Activated CD4-positive, alpha-beta memory T cell treated with anti-CD3 and anti-CD28 coated beads, Interleukin-2, amount 10 ng/mL, durations not matched to agents 7 days and 5 days (primary cell): ENCODE measurements at regions not wholly inside any gene's neighbourhood (a gene's known extent, or its start where the extent isn't known, plus 50 kb on each side); places are given as distances from the start of the nearest gene placed in this dataset.
A peak's percentile ranks its signal among the peaks of the same experiment; 100 is the strongest.

ENCODE experiments used
- CTCF ChIA-PET: fragments of 350-600 bp; sonication (Branson Sonifier 250); formaldehyde crosslinking; loops from one replicate; lab custom pipeline; 2021; ENCODE audit warnings: antibody characterized with exemption, inconsistent platforms; lab: Charles Lee
- POLR2A ChIA-PET: fragments of 350-600 bp; sonication (Branson Sonifier 250); formaldehyde crosslinking; loops from one replicate; lab custom pipeline; 2021; ENCODE audit warnings: antibody characterized with exemption; lab: Charles Lee
- DNase-seq: peaks from one replicate; pipeline ENCODE4 v3.0.0-alpha.2; 2020
- H3K27ac Mint-ChIP-seq: one replicate; pipeline ENCODE4 v1.8.0; 2021; ENCODE audit warnings: mild to moderate bottlenecking, mixed read lengths
- H3K27me3 Mint-ChIP-seq: one replicate; pipeline ENCODE4 v1.8.0; 2021; ENCODE audit warnings: mixed read lengths
- H3K36me3 Mint-ChIP-seq: one replicate; pipeline ENCODE4 v1.8.0; 2021; ENCODE audit warnings: low read depth, mixed read lengths
- H3K4me1 Mint-ChIP-seq: one replicate; pipeline ENCODE4 v1.8.0; 2021; ENCODE audit warnings: mixed read lengths
- H3K4me3 Mint-ChIP-seq: one replicate; pipeline ENCODE4 v1.8.0; 2021; ENCODE audit warnings: mild to moderate bottlenecking, mixed read lengths
- H3K9me3 Mint-ChIP-seq: one replicate; pipeline ENCODE4 v1.8.0; 2021; ENCODE audit warnings: mixed read lengths

DNA sequence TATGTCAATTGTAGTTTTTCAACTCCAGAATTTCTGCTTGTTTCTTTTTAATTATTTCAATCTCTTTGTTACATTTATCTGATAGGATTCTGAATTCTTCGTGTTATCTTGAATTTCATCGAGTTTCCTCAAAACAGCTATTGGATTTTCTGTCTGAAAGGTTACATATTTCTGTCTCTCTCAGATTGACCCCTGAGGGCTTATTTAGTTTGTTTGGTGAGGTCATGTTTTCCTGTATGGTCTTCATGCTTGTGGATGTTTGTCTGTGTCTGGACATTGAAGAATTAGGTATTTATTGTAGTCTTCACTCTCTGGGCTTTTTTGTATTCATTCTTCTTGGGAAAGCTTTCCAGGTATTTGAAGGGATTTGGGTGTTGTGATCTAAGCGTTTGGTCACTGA lies 85.6 kb downstream of the SNAPC1 start:
- CTCF ChIA-PET = interaction anchor here (1.2 kb wide), 1 partner anchor 10 kb away, joined by 8 read pairs; no protein-coding TSS in a partner anchor
- Mint-ChIP-seq H3K4me3 (no peak overlapping the region), H3K27me3 (peaks cover 32% of the 10 kb centered on the region), H3K36me3 (no peaks in the 10 kb centered on the region), H3K9me3 (no peaks in the 10 kb centered on the region), H3K27ac (no peak overlapping the region), H3K4me1 (no peaks in the 10 kb centered on the region)
- DNase-seq = no peak
- POLR2A ChIA-PET = no interaction called here

DNA sequence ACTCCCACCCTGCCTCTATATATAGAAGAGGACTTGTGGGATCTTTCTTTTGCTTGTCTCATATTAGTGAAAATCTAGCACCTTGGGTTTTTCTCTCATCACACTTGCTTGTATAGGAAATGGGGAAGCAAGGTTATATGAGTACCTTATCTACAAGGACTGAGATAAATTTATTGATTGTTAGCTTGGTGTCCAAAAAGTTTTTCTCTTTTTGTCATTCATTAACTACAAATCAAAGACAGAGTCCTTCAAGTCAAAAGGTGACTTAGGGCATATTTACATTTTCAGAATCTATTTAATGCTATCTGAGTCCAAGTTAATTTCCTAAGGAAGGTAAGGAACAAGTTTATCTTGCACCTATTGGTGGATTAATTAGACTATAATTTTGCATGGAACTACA lies 92.7 kb downstream of the SNAPC1 start:
- ChIA-PET CTCF (no interaction called here), POLR2A (no interaction called here)
- no peak for DNase-seq
- Mint-ChIP-seq H3K36me3 (no peaks in the 10 kb centered on the region), H3K4me1 (no peaks in the 10 kb centered on the region), H3K27me3 (peaks cover 43% of the 10 kb centered on the region), H3K9me3 (no peaks in the 10 kb centered on the region), H3K27ac (no peak overlapping the region), H3K4me3 (no peak overlapping the region)

DNA sequence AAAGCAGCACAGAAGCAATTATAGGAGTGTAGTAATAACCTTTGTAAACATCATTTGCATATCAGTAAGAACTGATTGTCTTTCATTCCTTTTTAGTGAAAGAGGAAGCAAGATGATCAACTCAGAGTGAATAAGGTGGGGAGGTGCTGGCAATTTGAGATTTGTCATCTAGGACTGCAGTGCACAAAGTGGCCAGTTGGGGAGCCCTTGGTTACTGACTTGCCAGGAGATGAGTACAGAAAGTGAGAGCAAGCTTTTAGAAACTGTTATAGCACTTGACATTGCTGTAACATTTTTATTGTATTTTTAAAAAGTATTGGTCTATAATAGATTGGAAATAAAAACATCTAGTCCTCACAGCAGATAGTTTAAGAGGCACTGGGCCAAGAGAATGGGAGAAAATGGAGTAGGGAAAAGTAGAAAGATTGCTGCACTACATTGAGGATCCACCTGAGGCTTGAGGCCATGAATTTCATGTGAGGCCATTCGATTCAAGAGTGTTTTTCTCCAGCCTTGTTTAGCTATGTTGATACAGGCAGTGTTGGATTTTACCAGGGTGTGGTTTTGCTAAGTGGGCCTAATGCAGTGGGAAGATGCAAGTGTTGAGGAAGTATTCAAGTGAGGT lies 98.2 kb downstream of the SNAPC1 start:
- no peaks in the 10 kb centered on the region for H3K9me3 Mint-ChIP-seq
- peak; percentile 69 for DNase-seq
- no peaks in the 10 kb centered on the region for H3K4me1 Mint-ChIP-seq
- POLR2A ChIA-PET = no interaction called here
- H3K4me3 Mint-ChIP-seq = no peak overlapping the region
- peaks cover 32% of the 10 kb centered on the region for H3K27me3 Mint-ChIP-seq
- CTCF ChIA-PET = interaction anchor here (0.6 to 1.7 kb wide), 4 partner anchors 266 to 1793 kb away, joined by 3 to 5 read pairs (median 4); no protein-coding TSS in a partner anchor
- no peaks in the 10 kb centered on the region for H3K36me3 Mint-ChIP-seq
- H3K27ac Mint-ChIP-seq = no peak overlapping the region

DNA sequence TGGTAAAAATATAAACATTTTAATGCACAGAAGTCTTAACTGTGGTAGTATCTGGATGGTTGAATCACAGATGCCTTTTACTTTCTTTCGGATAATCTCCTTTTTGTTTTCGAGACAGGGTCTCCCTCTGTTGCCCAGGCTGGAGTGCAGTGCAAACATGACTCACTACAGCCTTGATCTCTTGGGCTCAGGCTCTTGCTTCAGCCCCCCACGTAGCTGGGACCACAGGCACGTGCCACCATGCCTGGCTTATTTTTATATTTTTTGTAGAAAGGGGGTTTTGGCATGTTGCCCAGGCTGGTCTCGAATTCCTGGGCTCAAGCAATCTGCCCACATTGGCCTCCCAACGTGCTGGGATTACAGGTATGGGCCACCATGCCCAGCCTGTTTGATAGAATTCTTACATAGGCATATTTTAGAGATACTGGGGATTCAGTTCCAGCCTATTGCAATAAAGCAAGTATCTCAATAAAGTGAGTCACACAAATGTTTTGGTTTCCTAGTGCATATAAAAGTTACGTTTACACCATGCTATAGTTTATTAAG lies 99.2 kb downstream of the SNAPC1 start:
- CTCF ChIA-PET = interaction anchor here (0.6 to 1.0 kb wide), 2 partner anchors 265 to 565 kb away, joined by 3 to 4 read pairs; no protein-coding TSS in a partner anchor
- no peak overlapping the region for H3K4me3 Mint-ChIP-seq
- POLR2A ChIA-PET = no interaction called here
- H3K36me3 Mint-ChIP-seq = no peaks in the 10 kb centered on the region
- no peak overlapping the region for H3K27ac Mint-ChIP-seq
- no peaks in the 10 kb centered on the region for H3K4me1 Mint-ChIP-seq
- peaks cover 27% of the 10 kb centered on the region for H3K27me3 Mint-ChIP-seq
- no peak for DNase-seq
- H3K9me3 Mint-ChIP-seq = no peaks in the 10 kb centered on the region

DNA sequence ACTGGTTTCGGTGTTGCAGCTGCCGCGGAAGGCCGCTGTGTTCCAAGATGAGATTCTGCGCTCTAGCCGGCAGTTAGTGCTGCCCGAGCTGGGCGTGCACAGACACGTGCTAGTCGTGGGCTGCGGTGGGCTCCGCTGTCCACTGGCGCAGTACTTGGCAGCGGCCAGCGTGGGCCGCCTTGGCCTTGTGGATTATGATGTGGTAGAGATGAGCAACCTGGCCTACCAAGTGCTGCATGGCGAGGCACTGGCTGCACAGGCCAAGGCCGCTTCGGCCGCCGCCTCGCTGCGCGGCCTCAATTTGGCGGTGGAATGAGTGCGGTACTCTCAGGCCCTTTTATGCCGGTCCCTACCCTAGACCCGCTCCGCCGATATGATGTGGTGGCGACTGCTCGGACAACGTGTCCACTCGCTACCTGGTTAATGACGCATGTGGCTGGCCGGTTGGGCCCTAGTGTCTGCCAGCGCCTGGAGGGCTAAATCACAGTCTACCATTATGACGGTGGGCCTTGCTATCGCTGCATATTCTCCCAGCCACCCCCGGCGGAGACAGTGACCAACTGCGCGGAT lies 102.2 kb downstream of the SNAPC1 start:
- peaks cover 22% of the 10 kb centered on the region for H3K27me3 Mint-ChIP-seq
- CTCF ChIA-PET = no interaction called here
- peaks cover under 1% of the 10 kb centered on the region for H3K36me3 Mint-ChIP-seq
- H3K9me3 Mint-ChIP-seq = peaks cover 2% of the 10 kb centered on the region
- H3K4me3 Mint-ChIP-seq = no peak overlapping the region
- H3K27ac Mint-ChIP-seq = no peak overlapping the region
- POLR2A ChIA-PET = no interaction called here
- no peak for DNase-seq
- peaks cover 9% of the 10 kb centered on the region for H3K4me1 Mint-ChIP-seq

DNA sequence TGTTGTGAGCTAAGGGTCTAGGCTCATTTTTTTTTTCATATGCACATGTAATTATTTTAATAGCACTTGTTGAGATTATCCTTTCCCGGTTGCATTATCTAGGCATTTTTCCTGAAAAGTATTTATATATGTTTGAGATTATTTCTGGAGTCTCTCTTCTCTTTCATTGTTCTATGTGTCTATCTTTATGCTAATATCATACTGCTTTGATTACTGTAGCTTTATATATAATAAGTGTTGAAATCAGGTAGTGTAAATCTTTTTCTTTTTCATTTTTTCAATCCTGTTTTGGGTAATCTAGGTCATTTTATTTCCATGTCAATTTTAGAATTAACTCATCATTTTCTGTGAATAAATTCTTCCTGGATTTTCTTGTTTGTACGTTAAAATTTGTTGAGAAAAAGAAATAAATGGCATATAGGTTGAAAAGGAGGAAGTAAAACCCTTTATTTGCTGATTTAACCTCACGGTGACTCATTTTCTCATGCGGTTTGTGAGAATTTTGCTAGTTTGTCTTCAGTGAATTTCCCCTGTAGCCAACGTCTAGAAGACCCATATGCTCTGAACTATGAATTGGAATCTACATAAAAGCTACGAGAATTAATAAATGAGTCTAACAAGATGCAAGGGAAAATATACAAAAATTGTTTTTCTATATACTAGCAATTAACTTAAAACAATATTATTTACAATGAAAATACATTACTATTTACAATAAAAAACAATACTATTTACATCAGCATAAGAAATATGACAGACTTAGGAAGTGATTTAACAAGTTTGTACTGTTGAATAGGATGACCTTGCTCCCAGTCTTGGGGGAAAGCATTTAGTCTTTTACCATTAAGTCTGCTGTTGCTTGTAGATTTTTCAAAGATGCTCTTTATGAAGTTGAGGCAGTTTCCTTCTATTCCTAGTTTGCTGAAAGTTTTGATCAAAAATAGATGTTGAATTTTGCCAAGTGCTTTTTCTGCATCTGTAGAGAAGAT lies 105.0 kb downstream of the SNAPC1 start:
- POLR2A ChIA-PET = no interaction called here
- peaks cover 31% of the 10 kb centered on the region for H3K27me3 Mint-ChIP-seq
- CTCF ChIA-PET = no interaction called here
- H3K4me1 Mint-ChIP-seq = peaks cover 9% of the 10 kb centered on the region
- H3K27ac Mint-ChIP-seq = no peak overlapping the region
- H3K4me3 Mint-ChIP-seq = no peak overlapping the region
- peaks cover 14% of the 10 kb centered on the region for H3K36me3 Mint-ChIP-seq
- DNase-seq = no peak
- peaks cover 11% of the 10 kb centered on the region for H3K9me3 Mint-ChIP-seq

DNA sequence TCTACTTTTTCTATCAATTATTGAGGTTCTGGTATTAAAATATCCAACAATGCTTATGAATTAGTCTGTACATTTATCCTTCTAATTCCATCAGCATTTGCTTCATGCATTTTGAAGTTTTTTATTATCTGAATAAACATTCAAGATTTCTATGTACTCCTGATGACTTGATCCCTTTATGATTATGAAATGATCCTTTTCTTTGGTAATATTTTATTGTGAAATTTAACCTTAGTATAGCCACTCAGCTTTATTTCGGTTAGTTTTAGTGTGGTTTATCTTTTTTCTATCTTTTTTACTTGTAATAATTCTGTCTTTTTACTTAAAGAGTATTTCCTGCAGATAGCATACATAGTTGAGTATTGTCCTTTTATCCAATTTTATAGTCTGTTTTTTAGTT lies 106.6 kb downstream of the SNAPC1 start:
- peaks cover 32% of the 10 kb centered on the region for H3K27me3 Mint-ChIP-seq
- ChIA-PET POLR2A (no interaction called here), CTCF (no interaction called here)
- no peak for DNase-seq
- H3K4me1 Mint-ChIP-seq = peaks cover 9% of the 10 kb centered on the region
- H3K36me3 Mint-ChIP-seq = peaks cover 14% of the 10 kb centered on the region
- no peak overlapping the region for H3K27ac Mint-ChIP-seq
- no peak overlapping the region for H3K4me3 Mint-ChIP-seq
- peaks cover 11% of the 10 kb centered on the region for H3K9me3 Mint-ChIP-seq

DNA sequence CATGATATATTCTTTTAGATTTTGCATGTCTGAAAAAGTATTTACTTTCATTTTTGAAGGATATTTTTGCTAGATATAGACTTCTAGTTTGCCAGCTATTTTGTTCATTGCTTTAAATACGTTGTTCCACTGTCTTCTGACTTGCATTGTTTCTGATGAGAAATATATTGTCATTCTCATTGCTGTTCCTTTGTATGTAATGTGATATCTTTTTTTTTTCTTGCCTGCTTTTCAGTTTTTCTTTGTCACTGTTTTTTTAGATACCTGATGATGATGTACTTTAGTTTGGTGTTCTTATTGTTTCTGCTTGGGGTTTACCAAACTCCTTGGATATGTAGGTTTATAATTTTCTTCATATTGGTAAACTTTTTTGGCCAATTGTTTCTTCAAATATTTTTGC lies 107.9 kb downstream of the SNAPC1 start:
- POLR2A ChIA-PET = no interaction called here

DNA sequence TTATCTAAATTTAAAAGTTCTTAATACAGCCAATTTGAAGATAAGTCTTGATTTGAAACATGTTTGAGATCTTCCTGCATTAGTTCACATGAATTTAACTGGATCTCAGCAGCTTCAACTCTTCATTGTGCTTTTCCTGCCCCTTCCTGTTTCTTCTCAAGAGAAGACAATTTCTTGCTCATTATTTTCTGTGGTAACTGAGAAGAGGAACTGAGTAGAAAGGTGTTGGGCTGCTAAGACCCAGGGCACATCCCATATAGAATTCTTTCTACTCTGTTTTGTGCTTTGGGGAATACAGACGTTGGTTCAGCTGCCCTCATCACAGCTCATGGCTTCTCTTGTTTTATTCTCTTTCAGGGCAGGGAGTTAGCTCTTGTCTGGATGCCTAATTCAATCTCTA lies 110.2 kb downstream of the SNAPC1 start:
- H3K4me3 Mint-ChIP-seq = no peak overlapping the region
- ChIA-PET POLR2A (no interaction called here), CTCF (no interaction called here)
- no peak for DNase-seq
- H3K27ac Mint-ChIP-seq = no peak overlapping the region
- H3K36me3 Mint-ChIP-seq = peaks cover 14% of the 10 kb centered on the region
- H3K9me3 Mint-ChIP-seq = peaks cover 11% of the 10 kb centered on the region
- H3K27me3 Mint-ChIP-seq = peaks cover 45% of the 10 kb centered on the region
- peaks cover 4% of the 10 kb centered on the region for H3K4me1 Mint-ChIP-seq

More for the DNA sequence above, 107.9 kb downstream of the SNAPC1 start:
- CTCF ChIA-PET = no interaction called here
- Mint-ChIP-seq H3K36me3 (peaks cover 14% of the 10 kb centered on the region), H3K27me3 (peaks cover 37% of the 10 kb centered on the region), H3K4me3 (no peak overlapping the region), H3K9me3 (peaks cover 11% of the 10 kb centered on the region), H3K4me1 (peaks cover 9% of the 10 kb centered on the region), H3K27ac (no peak overlapping the region)
- DNase-seq = no peak

DNA sequence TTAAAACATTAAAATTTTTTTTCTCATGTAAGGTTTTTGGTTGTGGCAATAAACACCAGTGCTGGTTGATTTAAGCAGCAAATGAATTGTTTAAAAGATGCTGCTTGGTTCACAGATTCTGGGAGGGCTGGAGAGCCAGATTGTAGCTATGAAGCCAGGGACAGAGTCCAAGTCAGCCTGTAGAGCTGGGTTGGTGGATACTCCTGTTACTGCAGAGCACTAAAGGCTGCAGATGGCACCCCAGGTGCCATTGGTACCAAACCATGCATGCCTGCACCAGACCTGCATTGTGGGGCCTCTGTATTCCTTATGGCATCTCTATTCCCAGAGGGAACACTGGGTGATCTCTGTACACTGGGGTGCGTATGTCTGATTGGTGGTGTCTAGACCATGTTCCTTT lies 113.3 kb downstream of the SNAPC1 start:
- CTCF ChIA-PET = interaction anchor here (1.3 kb wide), 1 partner anchor 251 kb away, joined by 3 read pairs; no protein-coding TSS in a partner anchor

DNA sequence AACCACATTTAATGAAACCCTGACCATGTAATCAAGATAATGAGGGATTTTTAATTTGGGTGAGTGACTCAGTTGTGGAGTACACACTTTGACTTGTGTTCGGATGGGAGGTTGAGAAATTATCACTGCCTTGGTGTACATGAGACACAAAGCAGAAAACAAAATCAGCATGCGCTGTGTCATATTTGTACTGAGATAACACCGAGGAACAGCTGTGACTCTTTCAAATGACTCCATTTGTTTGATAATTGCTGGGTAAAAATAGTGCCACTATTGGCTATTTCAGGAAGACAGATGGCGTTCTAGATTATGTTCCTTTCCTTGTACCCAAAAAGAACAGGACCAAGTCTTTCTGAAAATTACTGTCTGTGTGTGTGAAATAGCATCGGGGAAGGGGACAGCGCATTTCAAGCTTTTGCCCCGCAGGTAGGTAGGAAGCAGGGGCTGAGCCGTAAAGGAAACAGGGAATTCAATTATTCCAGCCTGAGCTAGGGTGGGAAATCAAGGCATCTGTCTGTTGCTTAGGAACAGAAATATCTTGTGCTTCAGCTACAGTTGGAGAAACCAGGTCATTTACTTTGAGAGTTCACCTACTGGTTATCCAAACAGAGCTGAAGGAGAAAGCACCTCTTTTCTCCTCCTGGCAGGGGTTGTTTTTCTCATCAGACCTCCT lies 114.3 kb downstream of the SNAPC1 start:
- ChIA-PET CTCF (interaction anchor here (1.3 kb wide), 1 partner anchor 250 kb away, joined by 3 read pairs; no protein-coding TSS in a partner anchor), POLR2A (no interaction called here)
- H3K36me3 Mint-ChIP-seq = no peaks in the 10 kb centered on the region
- H3K27ac Mint-ChIP-seq = no peak overlapping the region
- H3K27me3 Mint-ChIP-seq = peaks cover 56% of the 10 kb centered on the region
- H3K9me3 Mint-ChIP-seq = no peaks in the 10 kb centered on the region
- no peaks in the 10 kb centered on the region for H3K4me1 Mint-ChIP-seq
- no peak overlapping the region for H3K4me3 Mint-ChIP-seq
- DNase-seq = no peak

More for the DNA sequence above, 113.3 kb downstream of the SNAPC1 start:
- H3K27me3 Mint-ChIP-seq = peaks cover 56% of the 10 kb centered on the region
- no peak overlapping the region for H3K27ac Mint-ChIP-seq
- no peaks in the 10 kb centered on the region for H3K4me1 Mint-ChIP-seq
- POLR2A ChIA-PET = no interaction called here
- H3K4me3 Mint-ChIP-seq = no peak overlapping the region
- DNase-seq = no peak
- H3K36me3 Mint-ChIP-seq = peaks cover 5% of the 10 kb centered on the region
- peaks cover 4% of the 10 kb centered on the region for H3K9me3 Mint-ChIP-seq

DNA sequence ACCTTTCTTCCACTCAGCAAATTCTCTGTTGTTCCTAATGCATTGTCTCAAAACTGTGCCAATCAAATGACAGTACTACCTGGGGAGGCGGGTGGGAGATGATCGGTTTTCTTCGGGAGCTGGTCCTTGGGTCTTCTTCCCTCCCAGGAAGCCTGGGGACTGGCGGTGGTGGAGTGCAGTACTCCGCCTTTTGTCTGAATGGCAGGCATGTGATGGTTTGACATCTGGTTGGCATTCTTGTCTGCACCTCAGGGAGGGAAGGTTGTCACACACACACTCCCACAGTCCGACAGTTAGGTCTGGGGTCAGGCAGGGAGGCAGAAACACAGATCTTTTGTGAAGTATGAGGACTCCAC lies 114.8 kb downstream of the SNAPC1 start:
- ChIA-PET POLR2A (no interaction called here), CTCF (interaction anchor here (1.3 kb wide), 1 partner anchor 249 kb away, joined by 3 read pairs; no protein-coding TSS in a partner anchor)
- no peaks in the 10 kb centered on the region for H3K9me3 Mint-ChIP-seq
- no peak overlapping the region for H3K4me3 Mint-ChIP-seq
- no peak overlapping the region for H3K27ac Mint-ChIP-seq
- no peaks in the 10 kb centered on the region for H3K36me3 Mint-ChIP-seq
- H3K27me3 Mint-ChIP-seq = peaks cover 61% of the 10 kb centered on the region
- H3K4me1 Mint-ChIP-seq = no peaks in the 10 kb centered on the region
- DNase-seq = no peak
